Suppressor macrophage treated with lipopolysaccharide for 1 hour (primary cell): ENCODE measurements at regions not wholly inside any gene's neighbourhood (a gene's known extent, or its start where the extent isn't known, plus 50 kb on each side); places are given as distances from the start of the nearest gene placed in this dataset.
"Not testable (repeated sequence)": the region's sequence is repeated elsewhere in the genome, so short reads cannot be mapped to it uniquely, and the experiment has no call there.

Experiments used
- DNase-seq, 3 donors: peaks; one replicate each; pipeline ENCODE4 v3.0.0-alpha.2; 2020 to 2022

- DNase-seq, result no peak
These were observed 165.9 kb upstream of the PODXL start for GRCh38 chr7:131722371-131722770.

GRCh38 chr7:131721660-131722059 lies 165.2 kb upstream of the PODXL start:
- no peak for DNase-seq

- no peak for DNase-seq
These were observed 164.3 kb upstream of the PODXL start for GRCh38 chr7:131720703-131721102.

- DNase-seq, result no peak
These were observed 160.8 kb upstream of the PODXL start for GRCh38 chr7:131717181-131717580.

- no peak for DNase-seq
These were observed 142.9 kb upstream of the PODXL start for GRCh38 chr7:131699323-131699722.

- peak; percentile 45 to 62 (median 48) for DNase-seq
These were observed 135.9 kb upstream of the PODXL start for GRCh38 chr7:131692131-131692960.

GRCh38 chr7:131691454-131692130 lies 135.2 kb upstream of the PODXL start:
- DNase-seq, result no peak

- DNase-seq, result no peak
These were observed 134.0 kb upstream of the PODXL start for GRCh38 chr7:131690441-131690840.

GRCh38 chr7:131689662-131690234 lies 133.3 kb upstream of the PODXL start:
- DNase-seq, result no peak

GRCh38 chr7:131688738-131689661 lies 132.6 kb upstream of the PODXL start:
- peak; percentile 57 to 72 (median 67) for DNase-seq

- DNase-seq, result no peak
These were observed 130.9 kb upstream of the PODXL start for GRCh38 chr7:131687296-131687695.

GRCh38 chr7:131686833-131687232 lies 130.4 kb upstream of the PODXL start:
- no peak for DNase-seq

- DNase-seq, result no peak
These were observed 127.2 kb upstream of the PODXL start for GRCh38 chr7:131683536-131684125.

- no peak for DNase-seq
These were observed 125.5 kb upstream of the PODXL start for GRCh38 chr7:131681961-131682360.

- not testable (repeated sequence) for DNase-seq
These were observed 122.6 kb upstream of the PODXL start for GRCh38 chr7:131679071-131679470.

GRCh38 chr7:131676850-131677249 lies 120.4 kb upstream of the PODXL start:
- DNase-seq, result not testable (repeated sequence)

GRCh38 chr7:131674131-131674530 lies 117.7 kb upstream of the PODXL start:
- no peak for DNase-seq

- no peak for DNase-seq
These were observed 117.1 kb upstream of the PODXL start for GRCh38 chr7:131673576-131673975.

- DNase-seq, result no peak
These were observed 114.0 kb upstream of the PODXL start for GRCh38 chr7:131670406-131670805.

- no peak for DNase-seq
These were observed 111.3 kb upstream of the PODXL start for GRCh38 chr7:131667699-131668098.

- no peak for DNase-seq
These were observed 108.6 kb upstream of the PODXL start for GRCh38 chr7:131665021-131665420.

GRCh38 chr7:131664570-131664969 lies 108.1 kb upstream of the PODXL start:
- no peak for DNase-seq
